ENCODE measurements at regions not wholly inside any gene's neighbourhood (a gene's known extent, or its start where the extent isn't known, plus 50 kb on each side); places are given as distances from the start of the nearest gene placed in this dataset.

- Histone ChIP-seq H3K4me3 (ENCODE audit: low read length) (no peak overlapping the region), H3K27ac (ENCODE audit: low read depth, low read length) (no peak overlapping the region), H3K9me3 (ENCODE audit: control insufficient read depth in 2 of 3, low read length in 3 of 3) (no peaks in the 10 kb centered on the region), H3K27me3 (ENCODE audit: control insufficient read depth in 2 of 2, insufficient read depth in 2 of 2, low read length in 2 of 2) (no peaks in the 10 kb centered on the region), H3K4me1 (ENCODE audit: control insufficient read depth in 2 of 2, insufficient read depth in 2 of 2, low read length in 2 of 2) (no peaks in the 10 kb centered on the region), H3K36me3 (ENCODE audit: control insufficient read depth in 2 of 3, insufficient read depth in 3 of 3, low read length in 3 of 3) (no peaks in the 10 kb centered on the region)
- Mint-ChIP-seq H3K9me3 (no peaks in the 10 kb centered on the region), H3K27ac (no peak overlapping the region), H3K4me3 (no peak overlapping the region), H3K27me3 (peaks cover 0 to 18% (median 6%) of the 10 kb centered on the region in 5 donors), H3K36me3 (no peaks in the 10 kb centered on the region), H3K4me1 (no peaks in the 10 kb centered on the region)
- ChIA-PET POLR2A (no interaction called here), CTCF (no interaction called here)
- ATAC-seq (no peak), DNase-seq (no peak)
- intact Hi-C loops (cut with micrococcal nuclease) = no loop called here
Measured at GRCh38 chr5:103452666-103453065, 109.9 kb downstream of the NUDT12 start.

- POLR2A ChIA-PET = no interaction called here
- Mint-ChIP-seq H3K4me3 (no peak overlapping the region), H3K4me1 (peaks cover 0 to 3% (median 0%) of the 10 kb centered on the region in 7 donors), H3K27ac (no peak overlapping the region), H3K9me3 (no peaks in the 10 kb centered on the region), H3K36me3 (no peaks in the 10 kb centered on the region), H3K27me3 (peaks cover 0 to 17% (median 6%) of the 10 kb centered on the region in 5 donors)
- intact Hi-C loops (cut with micrococcal nuclease) = no loop called here
- no peaks in the 10 kb centered on the region for H3K9me3 ChIP-seq (ENCODE audit: control insufficient read depth in 2 of 3, low read length in 3 of 3)
- no peaks in the 10 kb centered on the region for H3K4me1 ChIP-seq (ENCODE audit: control insufficient read depth in 2 of 2, insufficient read depth in 2 of 2, low read length in 2 of 2)
- H3K27ac ChIP-seq (ENCODE audit: low read depth, low read length) = no peak overlapping the region
- H3K4me3 ChIP-seq (ENCODE audit: low read length) = no peak overlapping the region
- CTCF ChIA-PET = no interaction called here
- DNase-seq (no peak), ATAC-seq (no peak)
- H3K36me3 ChIP-seq (ENCODE audit: control insufficient read depth in 2 of 3, insufficient read depth in 3 of 3, low read length in 3 of 3) = no peaks in the 10 kb centered on the region
- H3K27me3 ChIP-seq (ENCODE audit: control insufficient read depth in 2 of 2, insufficient read depth in 2 of 2, low read length in 2 of 2) = no peaks in the 10 kb centered on the region
Measured at GRCh38 chr5:103452089-103452488, 110.5 kb downstream of the NUDT12 start.

- intact Hi-C loops (cut with micrococcal nuclease) = no loop called here
- Histone ChIP-seq H3K4me1 (ENCODE audit: control insufficient read depth in 2 of 2, insufficient read depth in 2 of 2, low read length in 2 of 2) (no peaks in the 10 kb centered on the region), H3K27me3 (ENCODE audit: control insufficient read depth in 2 of 2, insufficient read depth in 2 of 2, low read length in 2 of 2) (no peaks in the 10 kb centered on the region), H3K9me3 (ENCODE audit: control insufficient read depth in 2 of 3, low read length in 3 of 3) (no peaks in the 10 kb centered on the region), H3K36me3 (ENCODE audit: control insufficient read depth in 2 of 3, insufficient read depth in 3 of 3, low read length in 3 of 3) (no peaks in the 10 kb centered on the region), H3K27ac (ENCODE audit: low read depth, low read length) (no peak overlapping the region), H3K4me3 (ENCODE audit: low read length) (no peak overlapping the region)
- no peak for DNase-seq
- H3K36me3 Mint-ChIP-seq = no peaks in the 10 kb centered on the region
- H3K27ac Mint-ChIP-seq = no peak overlapping the region
- no peak for ATAC-seq
- peaks cover 0 to 3% (median 0%) of the 10 kb centered on the region in 7 donors for H3K4me1 Mint-ChIP-seq
- ChIA-PET POLR2A (no interaction called here), CTCF (no interaction called here)
- peaks cover 0 to 11% (median 4%) of the 10 kb centered on the region in 5 donors for H3K27me3 Mint-ChIP-seq
- H3K4me3 Mint-ChIP-seq = no peak overlapping the region
- no peaks in the 10 kb centered on the region for H3K9me3 Mint-ChIP-seq
Measured at GRCh38 chr5:103451261-103451660, 111.3 kb downstream of the NUDT12 start.

- Mint-ChIP-seq H3K4me1 (peaks cover 0 to 3% (median 0%) of the 10 kb centered on the region in 7 donors), H3K27me3 (peaks cover 0 to 9% (median 6%) of the 10 kb centered on the region in 5 donors), H3K4me3 (no peak overlapping the region), H3K36me3 (no peaks in the 10 kb centered on the region), H3K27ac (no peak overlapping the region), H3K9me3 (no peaks in the 10 kb centered on the region)
- CTCF ChIA-PET = no interaction called here
- Histone ChIP-seq H3K27me3 (ENCODE audit: control insufficient read depth in 2 of 2, insufficient read depth in 2 of 2, low read length in 2 of 2) (no peaks in the 10 kb centered on the region), H3K4me3 (ENCODE audit: low read length) (no peak overlapping the region), H3K36me3 (ENCODE audit: control insufficient read depth in 2 of 3, insufficient read depth in 3 of 3, low read length in 3 of 3) (no peaks in the 10 kb centered on the region), H3K27ac (ENCODE audit: low read depth, low read length) (no peak overlapping the region), H3K9me3 (ENCODE audit: control insufficient read depth in 2 of 3, low read length in 3 of 3) (no peaks in the 10 kb centered on the region), H3K4me1 (ENCODE audit: control insufficient read depth in 2 of 2, insufficient read depth in 2 of 2, low read length in 2 of 2) (no peaks in the 10 kb centered on the region)
- intact Hi-C loops (cut with micrococcal nuclease) = no loop called here
- ATAC-seq (no peak), DNase-seq (no peak)
- POLR2A ChIA-PET = no interaction called here
Measured at GRCh38 chr5:103450333-103451061, 112.1 kb downstream of the NUDT12 start.

GRCh38 chr5:103446813-103447212 is 115.8 kb downstream of the NUDT12 start:
- H3K4me1 Mint-ChIP-seq = peaks cover 0 to 4% (median 0%) of the 10 kb centered on the region in 7 donors
- intact Hi-C loops (cut with micrococcal nuclease) = no loop called here
- H3K27ac Mint-ChIP-seq = no peak overlapping the region
- no peaks in the 10 kb centered on the region for H3K27me3 ChIP-seq (ENCODE audit: control insufficient read depth in 2 of 2, insufficient read depth in 2 of 2, low read length in 2 of 2)
- no peaks in the 10 kb centered on the region for H3K36me3 Mint-ChIP-seq
- ChIA-PET POLR2A (no interaction called here), CTCF (no interaction called here)
- H3K36me3 ChIP-seq (ENCODE audit: control insufficient read depth in 2 of 3, insufficient read depth in 3 of 3, low read length in 3 of 3) = no peaks in the 10 kb centered on the region
- H3K27me3 Mint-ChIP-seq = peaks cover 0 to 14% (median 9%) of the 10 kb centered on the region in 5 donors
- H3K27ac ChIP-seq (ENCODE audit: low read depth, low read length) = no peak overlapping the region
- no peak overlapping the region for H3K4me3 Mint-ChIP-seq
- H3K4me3 ChIP-seq (ENCODE audit: low read length) = no peak overlapping the region
- H3K9me3 ChIP-seq (ENCODE audit: control insufficient read depth in 2 of 3, low read length in 3 of 3) = no peaks in the 10 kb centered on the region
- H3K9me3 Mint-ChIP-seq = peaks cover 0 to 6% (median 0%) of the 10 kb centered on the region in 11 donors
- no peak for ATAC-seq
- H3K4me1 ChIP-seq (ENCODE audit: control insufficient read depth in 2 of 2, insufficient read depth in 2 of 2, low read length in 2 of 2) = no peaks in the 10 kb centered on the region
- DNase-seq = no peak

GRCh38 chr5:103445426-103446035 is 117.1 kb downstream of the NUDT12 start:
- Histone ChIP-seq H3K4me1 (ENCODE audit: control insufficient read depth in 2 of 2, insufficient read depth in 2 of 2, low read length in 2 of 2) (no peaks in the 10 kb centered on the region), H3K27me3 (ENCODE audit: control insufficient read depth in 2 of 2, insufficient read depth in 2 of 2, low read length in 2 of 2) (no peaks in the 10 kb centered on the region), H3K27ac (ENCODE audit: low read depth, low read length) (no peak overlapping the region), H3K36me3 (ENCODE audit: control insufficient read depth in 2 of 3, insufficient read depth in 3 of 3, low read length in 3 of 3) (no peaks in the 10 kb centered on the region), H3K4me3 (ENCODE audit: low read length) (no peak overlapping the region), H3K9me3 (ENCODE audit: control insufficient read depth in 2 of 3, low read length in 3 of 3) (no peaks in the 10 kb centered on the region)
- intact Hi-C loops (cut with micrococcal nuclease) = no loop called here
- Mint-ChIP-seq H3K36me3 (peaks cover 0 to 3% (median 0%) of the 10 kb centered on the region in 5 donors), H3K27ac (no peak overlapping the region), H3K4me1 (peaks cover 0 to 4% (median 0%) of the 10 kb centered on the region in 7 donors), H3K9me3 (peaks cover 0 to 12% (median 3%) of the 10 kb centered on the region in 11 donors), H3K4me3 (no peak overlapping the region), H3K27me3 (peaks cover 0 to 14% (median 9%) of the 10 kb centered on the region in 5 donors)
- ChIA-PET POLR2A (no interaction called here), CTCF (no interaction called here)
- DNase-seq = no peak
- ATAC-seq = no peak

All from naive thymus-derived CD4-positive, alpha-beta T cell (primary cell).